ENCODE measurements at regions not wholly inside any gene's neighbourhood (a gene's known extent, or its start where the extent isn't known, plus 50 kb on each side); places are given as distances from the start of the nearest gene placed in this dataset.

GRCh38 chr7:135812148-135812547 is 63.5 kb upstream of the FAM180A start:
- H3K9me3 Mint-ChIP-seq = no peaks in the 10 kb centered on the region
- POLR2A ChIA-PET = no interaction called here
- H3K36me3 Mint-ChIP-seq = no peaks in the 10 kb centered on the region
- H3K4me3 Mint-ChIP-seq = no peak overlapping the region
- ATAC-seq (ENCODE audit: low read depth) = no peak
- no peak overlapping the region for H3K27ac Mint-ChIP-seq
- no peak for DNase-seq
- peaks cover 2% of the 10 kb centered on the region for H3K27me3 Mint-ChIP-seq
- no peaks in the 10 kb centered on the region for H3K4me1 Mint-ChIP-seq

- H3K27ac Mint-ChIP-seq = no peak overlapping the region
- no peak for DNase-seq
- POLR2A ChIA-PET = no interaction called here
- no peaks in the 10 kb centered on the region for H3K36me3 Mint-ChIP-seq
- peaks cover 2% of the 10 kb centered on the region for H3K27me3 Mint-ChIP-seq
- no peak for ATAC-seq (ENCODE audit: low read depth)
- H3K9me3 Mint-ChIP-seq = no peaks in the 10 kb centered on the region
- H3K4me3 Mint-ChIP-seq = no peak overlapping the region
- no peaks in the 10 kb centered on the region for H3K4me1 Mint-ChIP-seq
Observed at GRCh38 chr7:135811506-135811905, 62.9 kb upstream of the FAM180A start.

GRCh38 chr7:135808206-135808605 is 59.6 kb upstream of the FAM180A start:
- Mint-ChIP-seq H3K27ac (no peak overlapping the region), H3K4me1 (no peaks in the 10 kb centered on the region), H3K9me3 (no peaks in the 10 kb centered on the region), H3K4me3 (no peak overlapping the region), H3K27me3 (peaks cover 7% of the 10 kb centered on the region), H3K36me3 (no peaks in the 10 kb centered on the region)
- POLR2A ChIA-PET = no interaction called here
- DNase-seq = no peak
- ATAC-seq (ENCODE audit: low read depth) = no peak

- no peak for ATAC-seq (ENCODE audit: low read depth)
- Mint-ChIP-seq H3K27ac (no peak overlapping the region), H3K27me3 (peaks cover 10% of the 10 kb centered on the region), H3K36me3 (no peaks in the 10 kb centered on the region), H3K4me3 (no peak overlapping the region), H3K9me3 (no peaks in the 10 kb centered on the region), H3K4me1 (peaks cover 5% of the 10 kb centered on the region)
- DNase-seq = no peak
- POLR2A ChIA-PET = no interaction called here
Observed at GRCh38 chr7:135803143-135803542, 54.5 kb upstream of the FAM180A start.

GRCh38 chr7:135802697-135803096 is 54.1 kb upstream of the FAM180A start:
- Mint-ChIP-seq H3K9me3 (no peaks in the 10 kb centered on the region), H3K36me3 (no peaks in the 10 kb centered on the region), H3K4me1 (peaks cover 5% of the 10 kb centered on the region), H3K27ac (no peak overlapping the region), H3K4me3 (no peak overlapping the region), H3K27me3 (peaks cover 10% of the 10 kb centered on the region)
- no peak for ATAC-seq (ENCODE audit: low read depth)
- DNase-seq = no peak
- POLR2A ChIA-PET = no interaction called here

- H3K36me3 Mint-ChIP-seq = no peaks in the 10 kb centered on the region
- DNase-seq (no peak), ATAC-seq (ENCODE audit: low read depth) (no peak)
- H3K4me3 Mint-ChIP-seq = no peak overlapping the region
- no peak overlapping the region for H3K27ac Mint-ChIP-seq
- H3K9me3 Mint-ChIP-seq = no peaks in the 10 kb centered on the region
- H3K4me1 Mint-ChIP-seq = peaks cover 5% of the 10 kb centered on the region
- POLR2A ChIA-PET = no interaction called here
- H3K27me3 Mint-ChIP-seq = peaks cover 10% of the 10 kb centered on the region
Observed at GRCh38 chr7:135801877-135802276, 53.3 kb upstream of the FAM180A start.

GRCh38 chr7:135801045-135801693 is 52.6 kb upstream of the FAM180A start:
- POLR2A ChIA-PET = no interaction called here
- Mint-ChIP-seq H3K27me3 (peaks cover 10% of the 10 kb centered on the region), H3K4me3 (no peak overlapping the region), H3K36me3 (no peaks in the 10 kb centered on the region), H3K27ac (no peak overlapping the region), H3K4me1 (peaks cover 5% of the 10 kb centered on the region), H3K9me3 (no peaks in the 10 kb centered on the region)
- peak; percentile 61 for ATAC-seq (ENCODE audit: low read depth)
- no peak for DNase-seq

GRCh38 chr7:135800560-135800959 is 51.9 kb upstream of the FAM180A start:
- POLR2A ChIA-PET = no interaction called here
- H3K9me3 Mint-ChIP-seq = no peaks in the 10 kb centered on the region
- H3K4me3 Mint-ChIP-seq = no peak overlapping the region

GRCh38 chr7:135799881-135800280 is 51.3 kb upstream of the FAM180A start:
- Mint-ChIP-seq H3K4me3 (no peak overlapping the region), H3K4me1 (peaks cover 5% of the 10 kb centered on the region), H3K27me3 (peaks cover 12% of the 10 kb centered on the region), H3K27ac (no peak overlapping the region), H3K9me3 (no peaks in the 10 kb centered on the region), H3K36me3 (no peaks in the 10 kb centered on the region)
- POLR2A ChIA-PET = no interaction called here
- ATAC-seq (ENCODE audit: low read depth) = no peak
- no peak for DNase-seq

More at GRCh38 chr7:135800560-135800959, 51.9 kb upstream of the FAM180A start:
- H3K4me1 Mint-ChIP-seq = peaks cover 5% of the 10 kb centered on the region
- peaks cover 10% of the 10 kb centered on the region for H3K27me3 Mint-ChIP-seq
- no peak overlapping the region for H3K27ac Mint-ChIP-seq
- ATAC-seq (ENCODE audit: low read depth) (no peak), DNase-seq (no peak)
- H3K36me3 Mint-ChIP-seq = no peaks in the 10 kb centered on the region
